Upper lobe of right lung (tissue), 1 donor: ENCODE measurements at regions not wholly inside any gene's neighbourhood (a gene's known extent, or its start where the extent isn't known, plus 50 kb on each side); places are given as distances from the start of the nearest gene placed in this dataset.
"Not testable (repeated sequence)": the region's sequence is repeated elsewhere in the genome, so short reads cannot be mapped to it uniquely, and the experiment has no call there.

Experiments used
- ATAC-seq: fragments of 200-7000 bp; cut with Tn5 transposase; one replicate; pipeline ENCODE4 v1.9.1; 2020; ENCODE audit warnings: mild to moderate bottlenecking, moderate library complexity
- DNase-seq: peaks from one replicate; pipeline ENCODE4 v3.0.0-alpha.2; 2020
- H3K27ac ChIP-seq: fragments of 200-600 bp; one replicate; pipeline ENCODE4 v1.8.0; 2022
- H3K27me3 ChIP-seq: fragments of 200-600 bp; one replicate; pipeline ENCODE4 v1.8.0; 2022; ENCODE audit warnings: mild to moderate bottlenecking
- H3K36me3 ChIP-seq: fragments of 200-600 bp; one replicate; pipeline ENCODE4 v1.8.0; 2022
- H3K4me1 ChIP-seq: fragments of 200-600 bp; one replicate; pipeline ENCODE4 v1.8.0; 2022
- H3K4me3 ChIP-seq: fragments of 200-600 bp; one replicate; pipeline ENCODE4 v1.8.0; 2022; ENCODE audit warnings: mild to moderate bottlenecking
- H3K9me3 ChIP-seq: fragments of 200-600 bp; one replicate; pipeline ENCODE4 v1.8.0; 2022
- CTCF ChIP-seq: fragments of 200-600 bp; IDR thresholded peaks from one replicate; pipeline ENCODE4 v1.8.0; 2022; ENCODE audit warnings: antibody characterized with exemption
- intact Hi-C: fragments of 100-400 bp; cut with DNase I; formaldehyde crosslinking; loops from one replicate; pipeline ENCODE4 v1.11.0; 2022
- donor health status: DM: no; HTN: yes; CAD: no; lungs with severe emphysema.

DNA sequence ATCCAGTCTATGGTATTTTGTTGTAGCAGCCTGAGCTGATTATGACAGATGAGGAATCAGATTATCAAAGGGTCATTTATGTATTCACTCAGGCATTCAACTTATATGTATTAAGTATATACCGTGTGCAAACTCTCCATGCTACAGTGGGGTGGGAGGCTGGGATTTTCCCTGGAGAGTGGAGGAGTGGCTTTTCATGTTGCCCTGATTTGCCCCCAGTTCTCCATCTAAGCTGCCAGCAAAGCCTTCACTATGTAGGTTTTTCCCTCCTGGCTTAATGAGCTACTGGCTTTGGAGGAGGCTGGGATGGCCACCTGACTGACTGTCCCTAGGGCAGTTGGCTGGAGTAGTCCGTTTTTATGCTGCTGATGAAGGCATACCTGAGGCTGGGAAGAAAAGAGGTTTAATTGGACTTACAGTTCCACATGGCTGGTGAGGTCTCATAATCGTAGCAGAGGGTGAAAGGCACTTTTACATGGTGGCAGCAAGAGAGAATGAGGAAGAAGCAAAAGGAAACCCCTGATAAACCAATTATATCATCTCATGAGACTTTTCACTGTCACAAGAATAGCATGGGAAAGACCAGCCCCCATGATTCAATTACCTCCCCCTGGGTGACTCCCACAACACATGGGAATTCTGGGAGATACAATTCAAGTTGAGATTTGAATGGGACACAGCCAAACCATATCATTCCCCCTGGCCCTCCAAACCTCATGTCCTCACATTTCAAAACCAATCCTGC lies 253.9 kb downstream of the RPLP1 start:
- no peak overlapping the region for H3K4me3 ChIP-seq
- intact Hi-C loops, result no loop called here
- H3K9me3 ChIP-seq, result no peaks in the 10 kb centered on the region
- no peaks in the 10 kb centered on the region for H3K27me3 ChIP-seq
- ATAC-seq (no peak), DNase-seq (no peak)
- H3K36me3 ChIP-seq, result no peaks in the 10 kb centered on the region
- H3K4me1 ChIP-seq, result no peaks in the 10 kb centered on the region
- no peak for TF ChIP-seq CTCF
- H3K27ac ChIP-seq, result no peak overlapping the region

- ATAC-seq, H3K9me3 ChIP-seq, H3K36me3 ChIP-seq, H3K27me3 ChIP-seq, H3K4me3 ChIP-seq, DNase-seq, H3K4me1 ChIP-seq, intact Hi-C loops, H3K27ac ChIP-seq: not testable (repeated sequence)
Observed at GRCh38 chr15:69707241-69707640, 254.6 kb downstream of the RPLP1 start.

- ATAC-seq, DNase-seq, H3K9me3 ChIP-seq, H3K27ac ChIP-seq, H3K36me3 ChIP-seq, intact Hi-C loops, H3K27me3 ChIP-seq, H3K4me3 ChIP-seq, H3K4me1 ChIP-seq: not testable (repeated sequence)
Observed at GRCh38 chr15:69708436-69709122, 256.0 kb downstream of the RPLP1 start.

DNA sequence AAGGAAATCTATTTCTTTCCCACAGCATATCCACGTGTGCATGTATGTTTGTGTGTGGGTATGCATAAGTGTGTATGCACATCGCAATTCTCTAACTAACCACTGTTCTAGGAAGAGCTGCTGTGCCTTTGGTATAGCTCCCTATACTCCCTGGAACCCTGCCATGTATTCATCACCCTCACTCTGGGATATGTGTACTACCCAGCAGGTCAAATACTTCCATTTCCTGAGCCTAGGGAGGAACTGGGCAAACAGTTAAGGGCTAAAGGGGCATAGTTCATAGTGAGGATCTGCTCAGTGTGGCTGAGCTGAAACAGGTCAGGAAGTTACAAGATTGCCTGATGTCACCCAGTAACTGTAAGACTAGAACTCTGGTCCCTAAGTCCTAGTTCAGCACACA lies 260.4 kb downstream of the RPLP1 start:
- Histone ChIP-seq H3K27me3 (no peaks in the 10 kb centered on the region), H3K4me3 (no peak overlapping the region), H3K27ac (no peak overlapping the region), H3K4me1 (peaks cover 7% of the 10 kb centered on the region), H3K36me3 (no peaks in the 10 kb centered on the region), H3K9me3 (no peaks in the 10 kb centered on the region)
- intact Hi-C loops, result no loop called here
- no peak for TF ChIP-seq CTCF
- DNase-seq, result no peak
- peak; percentile 67 for ATAC-seq

DNA sequence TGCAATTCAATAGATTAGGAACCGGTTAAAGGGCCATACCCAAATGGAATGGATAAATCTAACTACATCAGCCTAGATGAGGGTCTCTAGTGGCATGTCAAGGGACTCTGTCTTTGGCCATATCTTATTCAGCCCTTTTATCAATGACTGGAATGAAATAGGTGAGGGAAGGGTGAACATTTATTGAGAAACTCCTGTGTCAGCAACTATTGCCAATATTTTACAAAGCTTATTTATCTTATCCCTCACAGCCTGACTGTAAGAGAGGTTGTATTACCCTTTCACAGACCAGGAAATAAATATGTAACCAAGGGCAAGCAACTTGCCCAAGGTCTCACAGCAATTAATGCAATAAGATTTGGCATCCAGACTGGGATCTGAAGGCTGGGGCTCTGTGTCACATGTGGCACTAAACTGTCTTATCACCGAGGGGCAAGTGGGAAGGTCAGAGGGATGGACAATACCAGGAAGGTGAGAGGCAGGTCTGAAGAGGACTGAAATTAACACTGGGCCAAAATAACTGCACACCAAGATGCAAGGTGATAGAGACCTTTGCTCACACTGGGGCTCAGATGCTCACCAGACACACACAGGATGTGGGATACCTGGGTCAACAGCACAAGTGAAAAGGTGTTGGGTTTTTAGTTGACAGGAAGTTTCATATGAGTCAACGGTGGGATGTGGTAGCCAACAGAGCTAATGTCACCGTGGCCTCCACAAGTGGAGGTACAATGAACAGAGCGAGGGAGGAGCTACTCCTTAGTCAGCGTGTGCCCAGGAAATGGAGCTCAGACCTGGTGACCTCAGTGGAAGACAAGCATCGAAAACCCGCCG lies 261.3 kb downstream of the RPLP1 start:
- Histone ChIP-seq H3K36me3 (no peaks in the 10 kb centered on the region), H3K27ac (no peak overlapping the region), H3K4me3 (no peak overlapping the region), H3K4me1 (peaks cover 13% of the 10 kb centered on the region), H3K9me3 (no peaks in the 10 kb centered on the region), H3K27me3 (no peaks in the 10 kb centered on the region)
- peak; percentile 43 for ATAC-seq
- no peak for DNase-seq
- intact Hi-C loops, result no loop called here
- no peak for TF ChIP-seq CTCF

DNA sequence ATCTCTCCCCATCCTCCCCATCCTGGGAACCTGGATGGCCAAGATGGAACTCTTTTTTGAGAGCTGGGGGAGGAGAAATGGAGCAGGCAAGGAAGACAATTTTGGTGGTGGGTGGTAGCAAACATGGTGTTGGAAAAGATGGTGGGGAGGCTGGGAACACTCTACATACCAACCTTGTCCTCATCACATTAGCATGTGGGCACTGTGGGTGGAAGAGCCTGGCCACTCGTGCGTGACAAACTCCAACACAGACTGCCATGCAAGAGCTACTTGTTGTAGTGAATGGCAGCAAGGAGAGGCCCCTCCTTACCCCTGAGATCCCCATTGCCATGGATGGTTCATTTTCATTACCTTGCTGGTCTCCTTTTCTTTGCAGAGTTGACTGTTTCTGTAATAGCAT lies 262.6 kb downstream of the RPLP1 start:
- Histone ChIP-seq H3K4me1 (peaks cover 19% of the 10 kb centered on the region), H3K4me3 (no peak overlapping the region), H3K27ac (no peak overlapping the region), H3K36me3 (no peaks in the 10 kb centered on the region), H3K9me3 (no peaks in the 10 kb centered on the region), H3K27me3 (no peaks in the 10 kb centered on the region)
- intact Hi-C loops, result no loop called here
- no peak for ATAC-seq
- DNase-seq, result no peak
- no peak for TF ChIP-seq CTCF
